HUES64 (cell line): ENCODE measurements at regions not wholly inside any gene's neighbourhood (a gene's known extent, or its start where the extent isn't known, plus 50 kb on each side); places are given as distances from the start of the nearest gene placed in this dataset.
"Not testable (repeated sequence)": the region's sequence is repeated elsewhere in the genome, so short reads cannot be mapped to it uniquely, and the experiment has no call there.

Experiments
- H3K27ac ChIP-seq: 2 replicates; pipeline ENCODE4 v1.7.0; 2013; ENCODE audit warnings: low read depth, low read length, inconsistent platforms
- H3K27me3 ChIP-seq: 2 replicates; pipeline ENCODE4 v1.6.1; 2013; ENCODE audit warnings: mild to moderate bottlenecking, low read length; ENCODE audit not compliant: insufficient read depth
- H3K36me3 ChIP-seq: 2 replicates; pipeline ENCODE4 v1.6.1; 2013; ENCODE audit warnings: mild to moderate bottlenecking, low read length; ENCODE audit not compliant: insufficient read depth
- H3K4me1 ChIP-seq: 2 replicates; pipeline ENCODE4 v1.6.1; 2013; ENCODE audit warnings: mild to moderate bottlenecking, low read length, moderate library complexity; ENCODE audit not compliant: insufficient read depth
- H3K4me3 ChIP-seq: 2 replicates; pipeline ENCODE4 v1.5.1; 2013; ENCODE audit warnings: mild to moderate bottlenecking, low read length, moderate library complexity
- H3K9ac ChIP-seq: 2 replicates; pipeline ENCODE4 v1.6.1; 2013; ENCODE audit warnings: mild to moderate bottlenecking, low read depth, low read length
- H3K9me3 ChIP-seq: 2 replicates; pipeline ENCODE4 v1.6.1; 2013; ENCODE audit warnings: low read depth, low read length; ENCODE audit not compliant: insufficient read depth
- WGBS: fragments of 150-250, 120-280 bp; methylation state at CpG from one replicate; pipeline ENCODE4 v1.1.7; 2013; ENCODE audit warnings: missing lambda C conversion rate; 5-methylcytosine and 5-hydroxymethylcytosine counted together

DNA sequence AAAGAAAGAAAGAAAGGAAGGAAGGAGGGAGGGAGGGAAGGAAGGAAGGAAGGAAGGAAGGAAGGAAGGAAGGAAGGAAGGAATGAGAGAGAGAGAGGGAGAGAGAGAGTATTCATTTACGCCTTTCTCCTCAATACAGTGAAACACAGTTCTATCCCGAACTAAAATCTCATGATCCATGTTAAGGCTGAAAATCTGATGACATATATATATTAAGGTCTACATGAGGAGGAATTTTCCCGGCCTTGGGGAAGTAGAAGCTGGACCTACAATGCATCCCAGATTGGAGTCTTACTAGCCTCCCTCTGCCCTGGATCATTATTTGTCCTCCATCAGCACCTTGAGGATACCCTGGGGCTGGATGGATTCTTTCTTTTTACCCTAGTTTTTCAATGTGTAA lies 95.1 kb upstream of the DAPK1 start:
- Histone ChIP-seq H3K27ac (no peak overlapping the region), H3K27me3 (no peaks in the 10 kb centered on the region), H3K9me3 (no peaks in the 10 kb centered on the region), H3K9ac (no peak overlapping the region), H3K36me3 (no peaks in the 10 kb centered on the region), H3K4me3 (no peak overlapping the region), H3K4me1 (peaks cover 59% of the 10 kb centered on the region)
- whole genome bisulfite sequencing = 100% methylated on average over 1 of the region's 3 CpGs

GRCh38 chr9:87405677-87406542 lies 91.8 kb upstream of the DAPK1 start:
- WGBS = 39% methylated on average over 3 of the region's 3 CpGs
- Histone ChIP-seq H3K36me3 (no peaks in the 10 kb centered on the region), H3K4me3 (peak overlapping the region; percentile 20), H3K27ac (peak overlapping the region; percentile 85), H3K4me1 (peaks cover 71% of the 10 kb centered on the region), H3K9ac (peak overlapping the region; percentile 26), H3K27me3 (peaks cover 5% of the 10 kb centered on the region; the same call in 1 of the 2 replicates), H3K9me3 (no peaks in the 10 kb centered on the region)

DNA sequence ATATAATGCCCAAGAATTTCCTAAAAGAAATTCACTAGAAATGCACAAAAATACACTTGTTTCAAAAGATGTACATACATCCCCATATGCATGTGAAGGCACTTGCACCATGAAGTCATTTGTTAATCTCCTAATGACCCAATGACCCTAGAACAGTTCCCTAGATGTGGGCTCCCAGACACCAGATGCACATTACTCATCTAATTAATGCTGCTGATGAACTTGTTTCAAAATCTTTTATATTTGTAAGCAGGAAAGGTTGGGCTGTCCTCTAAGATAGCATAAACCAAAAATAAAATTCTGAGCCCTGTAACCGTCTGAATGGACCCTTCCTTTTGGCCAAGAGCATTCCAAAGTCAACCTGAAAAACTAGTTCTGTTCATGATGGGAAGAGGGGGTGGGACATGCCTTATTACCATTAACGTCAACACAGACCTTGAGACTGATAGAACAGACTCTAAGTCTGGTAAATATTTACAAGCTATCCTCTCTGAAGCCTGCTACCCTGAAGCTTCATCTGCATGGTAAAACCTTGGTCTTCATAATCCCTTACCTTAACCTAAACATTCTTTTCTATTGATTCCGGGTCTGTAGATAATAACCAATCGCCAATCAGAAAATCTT lies 91.0 kb upstream of the DAPK1 start:
- H3K36me3 ChIP-seq = no peaks in the 10 kb centered on the region

GRCh38 chr9:87410047-87411005 lies 87.3 kb upstream of the DAPK1 start:
- WGBS = 12% methylated on average over 13 of the region's 16 CpGs
- Histone ChIP-seq H3K4me3 (peak overlapping the region; percentile 60), H3K4me1 (peaks cover 45% of the 10 kb centered on the region), H3K27ac (peak overlapping the region; percentile 81; the same call in 1 of the 2 replicates), H3K9ac (peak overlapping the region; percentile 34)
- H3K36me3 ChIP-seq, H3K9me3 ChIP-seq, H3K27me3 ChIP-seq: not testable (repeated sequence)

More for the DNA sequence above, 91.0 kb upstream of the DAPK1 start:
- H3K27ac ChIP-seq = peak overlapping the region; percentile 85
- H3K4me3 ChIP-seq = peak overlapping the region; percentile 20
- H3K27me3 ChIP-seq = peaks cover 5% of the 10 kb centered on the region; the same call in 1 of the 2 replicates
- H3K9ac ChIP-seq = peak overlapping the region; percentile 26
- peaks cover 68% of the 10 kb centered on the region for H3K4me1 ChIP-seq
- whole genome bisulfite sequencing = 60% methylated on average over 4 of the region's 4 CpGs
- H3K9me3 ChIP-seq = no peaks in the 10 kb centered on the region

DNA sequence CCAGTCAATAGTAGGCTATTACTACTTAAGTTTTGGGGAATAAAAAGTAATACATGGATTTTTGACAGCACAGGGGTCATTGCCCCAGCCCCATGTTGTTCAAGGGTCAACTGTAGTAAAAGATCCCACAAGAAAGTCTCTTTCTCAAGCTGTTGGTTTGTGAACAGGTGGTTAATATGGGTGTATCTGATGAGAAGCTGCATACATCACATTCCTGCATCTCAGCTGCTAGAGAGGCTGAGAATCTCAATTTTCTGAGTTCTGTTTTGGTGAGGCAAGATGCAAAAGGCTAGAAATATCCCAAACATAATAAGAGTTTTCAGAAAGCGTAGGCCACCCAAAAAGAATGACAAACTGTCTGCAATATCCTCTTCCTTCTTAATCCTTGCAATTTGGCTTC lies 76.8 kb upstream of the DAPK1 start:
- Histone ChIP-seq H3K9me3 (peaks cover 18% of the 10 kb centered on the region), H3K36me3 (peaks cover 44% of the 10 kb centered on the region)
- 100% methylated on average over 1 of the region's 1 CpG for WGBS

DNA sequence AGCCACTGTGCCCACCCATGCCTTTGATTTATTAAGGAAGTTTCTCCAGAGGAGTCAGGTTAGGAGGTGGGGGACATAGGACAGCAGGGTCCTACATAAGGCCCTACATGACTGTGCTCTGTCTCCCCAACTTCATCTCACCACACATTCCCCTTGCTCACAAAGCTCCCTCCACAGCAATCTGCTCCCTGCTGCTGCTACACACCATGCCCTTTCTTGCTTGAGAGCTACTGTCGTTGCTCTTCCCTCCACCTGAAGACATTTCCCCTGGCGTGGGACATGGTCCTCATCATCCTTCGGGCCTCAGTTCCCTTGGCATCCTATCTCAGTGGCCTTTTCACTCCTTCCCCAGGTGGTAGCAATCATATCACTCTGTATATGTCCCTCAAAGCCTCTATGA lies 75.9 kb upstream of the DAPK1 start:
- peaks cover 18% of the 10 kb centered on the region for H3K9me3 ChIP-seq
- 92% methylated on average over 3 of the region's 3 CpGs for WGBS
- H3K9ac ChIP-seq = no peak overlapping the region
- H3K27ac ChIP-seq = no peak overlapping the region
- H3K4me1 ChIP-seq = peaks cover 10% of the 10 kb centered on the region
- no peak overlapping the region for H3K4me3 ChIP-seq
- no peaks in the 10 kb centered on the region for H3K27me3 ChIP-seq
- H3K36me3 ChIP-seq = peaks cover 41% of the 10 kb centered on the region

More for the DNA sequence above, 76.8 kb upstream of the DAPK1 start:
- Histone ChIP-seq H3K27ac (no peak overlapping the region), H3K9ac (no peak overlapping the region), H3K27me3 (no peaks in the 10 kb centered on the region), H3K4me1 (peaks cover 14% of the 10 kb centered on the region), H3K4me3 (no peak overlapping the region)

- 93% methylated on average over 1 of the region's 1 CpG for WGBS
- H3K4me1 ChIP-seq = 0 out of 2 replicates have a peak, but pooled peaks cover 4% of the 10 kb centered on the region
- no peak overlapping the region for H3K9ac ChIP-seq
- no peak overlapping the region for H3K27ac ChIP-seq
- H3K27me3 ChIP-seq = no peaks in the 10 kb centered on the region
- H3K4me3 ChIP-seq = no peak overlapping the region
- H3K36me3 ChIP-seq = peaks cover 29% of the 10 kb centered on the region
- peaks cover 18% of the 10 kb centered on the region for H3K9me3 ChIP-seq
Measured at GRCh38 chr9:87422999-87423398, 74.7 kb upstream of the DAPK1 start.

DNA sequence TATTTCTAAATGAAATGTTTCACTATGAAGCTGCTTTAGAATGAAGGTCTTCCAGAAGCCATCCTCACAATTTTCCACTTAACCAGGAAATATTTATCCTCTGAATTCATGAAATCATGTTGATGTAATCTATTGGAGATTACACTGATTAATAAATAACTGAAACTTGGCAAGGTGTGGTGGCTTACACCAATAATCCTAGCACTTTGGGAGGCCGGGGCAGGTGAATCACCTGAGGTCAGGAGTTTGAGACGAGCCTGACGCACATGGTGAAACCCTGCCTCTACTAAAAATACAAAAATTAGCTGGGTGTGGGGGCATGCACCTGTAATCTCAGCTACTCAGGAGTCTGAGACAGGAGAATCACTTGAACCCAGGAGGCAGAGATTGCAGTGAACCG lies 73.8 kb upstream of the DAPK1 start:
- not testable (repeated sequence) for H3K4me3 ChIP-seq, H3K9ac ChIP-seq, H3K4me1 ChIP-seq, H3K27me3 ChIP-seq, H3K27ac ChIP-seq
- Histone ChIP-seq H3K9me3 (peaks cover 18% of the 10 kb centered on the region), H3K36me3 (peaks cover 21% of the 10 kb centered on the region)
- 87% methylated on average over 4 of the region's 4 CpGs for WGBS

DNA sequence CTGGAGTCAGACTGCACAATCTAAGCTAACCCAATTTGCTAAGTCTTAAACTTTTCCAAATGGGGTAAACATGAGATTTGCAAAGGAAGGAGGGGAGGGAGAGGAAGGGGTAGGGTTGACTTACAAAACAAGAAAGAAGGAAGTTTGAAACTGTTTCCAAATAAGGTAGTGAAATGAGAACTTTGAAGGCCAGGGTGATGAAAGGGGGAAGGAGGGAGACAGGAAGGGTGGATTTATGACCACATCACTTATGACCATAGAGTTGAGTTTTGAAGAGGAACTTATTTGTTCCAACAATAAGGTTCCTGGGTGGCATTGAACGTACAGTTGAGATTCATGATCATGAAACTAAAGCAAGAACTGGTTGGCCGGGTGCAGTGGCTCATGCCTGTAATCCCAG lies 72.5 kb upstream of the DAPK1 start:
- Histone ChIP-seq H3K27ac (no peak overlapping the region), H3K9me3 (peaks cover 18% of the 10 kb centered on the region), H3K4me3 (no peak overlapping the region), H3K9ac (no peak overlapping the region), H3K27me3 (no peaks in the 10 kb centered on the region), H3K4me1 (0 out of 2 replicates have a peak, but pooled peaks cover 4% of the 10 kb centered on the region), H3K36me3 (peaks cover 9% of the 10 kb centered on the region)
- WGBS = 96% methylated on average over 2 of the region's 2 CpGs

DNA sequence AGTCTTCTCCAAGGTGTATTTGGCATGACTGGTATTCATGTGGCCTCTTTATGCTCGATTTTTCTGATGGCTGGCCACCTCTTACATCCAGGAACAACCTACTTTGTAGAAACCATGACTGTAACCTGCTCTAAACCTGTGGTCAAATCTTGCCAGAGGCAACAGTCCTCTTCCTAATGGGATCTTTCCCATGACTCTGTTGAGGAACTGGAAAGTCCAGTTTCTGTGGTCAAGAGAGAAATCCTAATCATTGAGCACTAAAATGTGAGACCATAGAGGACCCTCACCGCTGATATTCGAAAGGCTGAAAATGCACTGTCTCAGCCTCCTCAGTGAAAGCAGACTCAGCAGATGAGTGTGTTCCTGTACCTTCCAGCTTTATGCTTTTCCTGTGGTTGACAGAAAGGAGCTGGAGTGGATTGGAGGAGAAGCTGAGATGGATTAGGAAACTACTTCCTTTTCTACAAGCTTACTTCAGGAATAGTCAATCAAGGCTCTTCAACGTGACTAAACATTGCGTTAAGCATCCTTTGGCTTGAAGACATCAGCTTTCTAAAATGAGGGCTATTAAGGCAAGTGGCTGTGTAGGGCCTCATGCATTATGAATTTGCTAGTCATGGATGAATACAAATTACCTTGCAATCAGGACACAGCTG lies 69.7 kb upstream of the DAPK1 start:
- H3K9ac ChIP-seq = no peak overlapping the region
- H3K4me1 ChIP-seq = 0 out of 2 replicates have a peak, but pooled peaks cover 4% of the 10 kb centered on the region
- peaks cover 18% of the 10 kb centered on the region for H3K9me3 ChIP-seq
- no peaks in the 10 kb centered on the region for H3K36me3 ChIP-seq
- H3K27ac ChIP-seq = no peak overlapping the region
- H3K27me3 ChIP-seq = no peaks in the 10 kb centered on the region
- 90% methylated on average over 5 of the region's 5 CpGs for WGBS
- H3K4me3 ChIP-seq = no peak overlapping the region
